AG20443 (cell line): ENCODE measurements at regions not wholly inside any gene's neighbourhood (a gene's known extent, or its start where the extent isn't known, plus 50 kb on each side); places are given as distances from the start of the nearest gene placed in this dataset.
A peak's percentile ranks its signal among the peaks of the same experiment; 100 is the strongest.

Experiments
- DNase-seq: peaks from one replicate; pipeline ENCODE4 v3.0.0; 2012; ENCODE audit warnings: low spot score, mixed read lengths

GRCh38 chrX:34875204-34875603 lies 67.4 kb upstream of the FAM47B start:
- DNase-seq: peak; percentile 29

- peak; percentile 9 for DNase-seq
These were observed 65.2 kb upstream of the FAM47B start for GRCh38 chrX:34877436-34877835.

GRCh38 chrX:34879346-34879745 lies 63.2 kb upstream of the FAM47B start:
- DNase-seq: no peak

GRCh38 chrX:34879886-34880285 lies 62.7 kb upstream of the FAM47B start:
- DNase-seq: no peak

GRCh38 chrX:34880656-34881055 lies 61.9 kb upstream of the FAM47B start:
- DNase-seq: peak; percentile 35

GRCh38 chrX:34881671-34882070 lies 60.9 kb upstream of the FAM47B start:
- DNase-seq: no peak

- DNase-seq: peak; percentile 56
These were observed 57.8 kb upstream of the FAM47B start for GRCh38 chrX:34884817-34885216.

- no peak for DNase-seq
These were observed 56.6 kb upstream of the FAM47B start for GRCh38 chrX:34886011-34886410.

- no peak for DNase-seq
These were observed 51.2 kb upstream of the FAM47B start for GRCh38 chrX:34891391-34891790.
